HG02970 (cell line): ENCODE measurements at regions not wholly inside any gene's neighbourhood (a gene's known extent, or its start where the extent isn't known, plus 50 kb on each side); places are given as distances from the start of the nearest gene placed in this dataset.
"Not testable (repeated sequence)": the region's sequence is repeated elsewhere in the genome, so short reads cannot be mapped to it uniquely, and the experiment has no call there.

ENCODE experiments used
- ATAC-seq: cut with Tn5 transposase; IDR thresholded peaks from one replicate; pipeline ENCODE4 v1.9.1; 2021; ENCODE audit warnings: mild to moderate bottlenecking, moderate library complexity, moderate number of reproducible peaks; ENCODE audit not compliant: unreplicated experiment, low FRiP score

- no peak for ATAC-seq
These were observed 406.7 kb upstream of the POT1 start for GRCh38 chr7:125336326-125336725.

- ATAC-seq: no peak
These were observed 397.1 kb upstream of the POT1 start for GRCh38 chr7:125326666-125327255.

GRCh38 chr7:125316466-125316865 lies 386.8 kb upstream of the POT1 start:
- no peak for ATAC-seq

- ATAC-seq: no peak
These were observed 369.6 kb upstream of the POT1 start for GRCh38 chr7:125299003-125299765.

GRCh38 chr7:125279961-125280360 lies 350.3 kb upstream of the POT1 start:
- no peak for ATAC-seq

GRCh38 chr7:125278318-125278717 lies 348.7 kb upstream of the POT1 start:
- no peak for ATAC-seq

GRCh38 chr7:125274742-125275141 lies 345.1 kb upstream of the POT1 start:
- ATAC-seq: not testable (repeated sequence)

GRCh38 chr7:125264174-125264856 lies 334.7 kb upstream of the POT1 start:
- not testable (repeated sequence) for ATAC-seq

GRCh38 chr7:125258876-125259417 lies 329.3 kb upstream of the POT1 start:
- ATAC-seq: not testable (repeated sequence)

GRCh38 chr7:125257617-125258016 lies 328.0 kb upstream of the POT1 start:
- ATAC-seq: no peak

- ATAC-seq: no peak
These were observed 326.8 kb upstream of the POT1 start for GRCh38 chr7:125256446-125256845.

GRCh38 chr7:125255810-125256209 lies 326.2 kb upstream of the POT1 start:
- ATAC-seq: no peak

GRCh38 chr7:125254566-125254965 lies 324.9 kb upstream of the POT1 start:
- ATAC-seq: no peak

GRCh38 chr7:125253452-125254190 lies 324.0 kb upstream of the POT1 start:
- ATAC-seq: no peak

GRCh38 chr7:125247514-125248098 lies 318.0 kb upstream of the POT1 start:
- ATAC-seq: no peak

- ATAC-seq: no peak
These were observed 317.1 kb upstream of the POT1 start for GRCh38 chr7:125246706-125247105.

GRCh38 chr7:125241548-125241947 lies 311.9 kb upstream of the POT1 start:
- no peak for ATAC-seq

- ATAC-seq: no peak
These were observed 293.0 kb upstream of the POT1 start for GRCh38 chr7:125222596-125222995.

GRCh38 chr7:125218076-125218475 lies 288.5 kb upstream of the POT1 start:
- no peak for ATAC-seq

GRCh38 chr7:125201002-125201401 lies 271.4 kb upstream of the POT1 start:
- ATAC-seq: no peak
